GM12874 (cell line): ENCODE measurements at regions not wholly inside any gene's neighbourhood (a gene's known extent, or its start where the extent isn't known, plus 50 kb on each side); places are given as distances from the start of the nearest gene placed in this dataset.

Experiments used
- CTCF ChIP-seq: IDR thresholded peaks from 2 replicates; pipeline ENCODE4 v1.5.1; 2011; ENCODE audit warnings: low read depth, mild to moderate bottlenecking, control low read depth, low read length, moderate library complexity; ENCODE audit not compliant: insufficient read depth

- no peak for TF ChIP-seq CTCF
These were observed 1095.1 kb downstream of the IGSF11 start for GRCh38 chr3:117939425-117940027.

GRCh38 chr3:117941015-117941414 lies 1093.6 kb downstream of the IGSF11 start:
- no peak for TF ChIP-seq CTCF

- no peak for TF ChIP-seq CTCF
These were observed 1092.9 kb downstream of the IGSF11 start for GRCh38 chr3:117941756-117942155.

- TF ChIP-seq CTCF, result no peak
These were observed 1080.5 kb downstream of the IGSF11 start for GRCh38 chr3:117954131-117954530.

- TF ChIP-seq CTCF, result no peak
These were observed 1079.5 kb downstream of the IGSF11 start for GRCh38 chr3:117955196-117955595.

GRCh38 chr3:117958027-117958426 lies 1076.6 kb downstream of the IGSF11 start:
- no peak for TF ChIP-seq CTCF

GRCh38 chr3:117962750-117963149 lies 1071.9 kb downstream of the IGSF11 start:
- TF ChIP-seq CTCF, result no peak

GRCh38 chr3:117963858-117964257 lies 1070.8 kb downstream of the IGSF11 start:
- TF ChIP-seq CTCF, result no peak
